GM12875 (cell line): ENCODE measurements at regions not wholly inside any gene's neighbourhood (a gene's known extent, or its start where the extent isn't known, plus 50 kb on each side); places are given as distances from the start of the nearest gene placed in this dataset.

Experiments used
- H3K4me3 ChIP-seq: one replicate; pipeline ENCODE4 v1.5.1; 2011; ENCODE audit warnings: low read depth, low read length, control low read depth
- CTCF ChIP-seq: IDR thresholded peaks from 2 replicates; pipeline ENCODE4 v1.5.1; 2011; ENCODE audit warnings: low read depth, mild to moderate bottlenecking, control low read depth, inconsistent platforms, low read length, moderate library complexity, borderline replicate concordance; ENCODE audit not compliant: insufficient read depth

GRCh38 chr2:8536686-8537561 is 144.9 kb upstream of the ID2 start:
- TF ChIP-seq CTCF, result no peak
- no peak overlapping the region for H3K4me3 ChIP-seq

GRCh38 chr2:8537562-8538155 is 144.2 kb upstream of the ID2 start:
- no peak overlapping the region for H3K4me3 ChIP-seq
- TF ChIP-seq CTCF, result no peak

- no peak for TF ChIP-seq CTCF
These were observed 143.3 kb upstream of the ID2 start for GRCh38 chr2:8538531-8538930.

GRCh38 chr2:8538931-8539621 is 142.8 kb upstream of the ID2 start:
- TF ChIP-seq CTCF, result no peak
- no peak overlapping the region for H3K4me3 ChIP-seq

More at GRCh38 chr2:8538531-8538930, 143.3 kb upstream of the ID2 start:
- no peak overlapping the region for H3K4me3 ChIP-seq

GRCh38 chr2:8539743-8540551 is 141.9 kb upstream of the ID2 start:
- no peak overlapping the region for H3K4me3 ChIP-seq
- no peak for TF ChIP-seq CTCF

- TF ChIP-seq CTCF, result no peak
- no peak overlapping the region for H3K4me3 ChIP-seq
These were observed 141.3 kb upstream of the ID2 start for GRCh38 chr2:8540552-8541055.
